NOMO-1 (cell line): ENCODE measurements at regions not wholly inside any gene's neighbourhood (a gene's known extent, or its start where the extent isn't known, plus 50 kb on each side); places are given as distances from the start of the nearest gene placed in this dataset.

Source experiments
- DNase-seq, 2 experiments: peaks; one replicate each; lab custom pipeline; 2025; ENCODE audit not compliant: unreplicated experiment in 2 of 2; lab: John Stamatoyannopoulos, UW

- no peak for DNase-seq
Measured at GRCh38 chrX:126395909-126396308, 156.7 kb downstream of the DCAF12L1 start.

GRCh38 chrX:126394681-126395080, 157.9 kb downstream of the DCAF12L1 start:
- no peak for DNase-seq

GRCh38 chrX:126393284-126393683, 159.3 kb downstream of the DCAF12L1 start:
- no peak for DNase-seq

GRCh38 chrX:126376465-126376864, 176.1 kb downstream of the DCAF12L1 start:
- no peak for DNase-seq

GRCh38 chrX:126342859-126343258, 176.8 kb upstream of the DCAF12L2 start:
- no peak for DNase-seq

- DNase-seq: peak in 1 of 2 experiments; percentile 40
Measured at GRCh38 chrX:126339928-126340327, 173.8 kb upstream of the DCAF12L2 start.

GRCh38 chrX:126338916-126339315, 172.8 kb upstream of the DCAF12L2 start:
- DNase-seq: no peak

- DNase-seq: no peak
Measured at GRCh38 chrX:126300401-126300800, 134.3 kb upstream of the DCAF12L2 start.

- DNase-seq: no peak
Measured at GRCh38 chrX:126272795-126273497, 106.9 kb upstream of the DCAF12L2 start.

GRCh38 chrX:126265116-126265515, 99.0 kb upstream of the DCAF12L2 start:
- no peak for DNase-seq

GRCh38 chrX:126238220-126238619, 72.1 kb upstream of the DCAF12L2 start:
- no peak for DNase-seq

- no peak for DNase-seq
Measured at GRCh38 chrX:126237524-126237923, 71.4 kb upstream of the DCAF12L2 start.
